Hepatocyte (in vitro differentiated cells): ENCODE measurements at regions not wholly inside any gene's neighbourhood (a gene's known extent, or its start where the extent isn't known, plus 50 kb on each side); places are given as distances from the start of the nearest gene placed in this dataset.

Experiments
- EZH2 ChIP-seq: fragments of 200-600 bp; sonication (generic); IDR thresholded peaks from 2 replicates; pipeline ENCODE4 v1.6.1; 2016; ENCODE audit warnings: antibody characterized with exemption, mild to moderate bottlenecking, borderline replicate concordance
- EZH2phosphoT487 ChIP-seq: fragments of 200-600 bp; sonication (generic); IDR thresholded peaks from one replicate; pipeline ENCODE4 v1.6.1; 2018; ENCODE audit warnings: antibody characterized with exemption, mild to moderate bottlenecking, low read depth, moderate library complexity; ENCODE audit not compliant: unreplicated experiment, severe bottlenecking
- TF ChIP-seq, protein P1 (sequence below): fragments of 200-600 bp; sonication (generic); IDR thresholded peaks from 2 replicates; pipeline ENCODE4 v1.5.1; 2016; ENCODE audit warnings: antibody characterized with exemption, mild to moderate bottlenecking; ENCODE audit not compliant: poor library complexity

DNA sequence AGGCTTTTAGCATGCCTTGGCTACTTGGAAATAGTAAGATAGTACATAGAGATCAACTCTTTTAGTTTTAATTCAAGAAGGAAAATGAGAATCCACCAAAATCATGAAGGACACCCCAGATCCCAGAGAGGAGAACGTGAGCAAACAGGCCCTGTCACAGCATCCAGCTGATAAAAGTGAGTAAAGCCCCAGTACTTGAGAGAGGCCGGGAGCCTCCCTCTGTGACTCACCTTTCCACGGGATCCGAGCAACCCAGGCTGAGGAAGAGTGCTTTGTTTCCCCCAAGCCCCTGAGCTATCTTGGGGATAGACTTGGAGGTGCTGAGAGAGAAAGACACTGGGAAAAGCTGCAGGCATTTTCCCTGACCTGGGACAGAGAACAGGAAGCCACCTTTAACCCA lies 238.6 kb downstream of the DUSP10 start:
- TF ChIP-seq, protein P1, sequence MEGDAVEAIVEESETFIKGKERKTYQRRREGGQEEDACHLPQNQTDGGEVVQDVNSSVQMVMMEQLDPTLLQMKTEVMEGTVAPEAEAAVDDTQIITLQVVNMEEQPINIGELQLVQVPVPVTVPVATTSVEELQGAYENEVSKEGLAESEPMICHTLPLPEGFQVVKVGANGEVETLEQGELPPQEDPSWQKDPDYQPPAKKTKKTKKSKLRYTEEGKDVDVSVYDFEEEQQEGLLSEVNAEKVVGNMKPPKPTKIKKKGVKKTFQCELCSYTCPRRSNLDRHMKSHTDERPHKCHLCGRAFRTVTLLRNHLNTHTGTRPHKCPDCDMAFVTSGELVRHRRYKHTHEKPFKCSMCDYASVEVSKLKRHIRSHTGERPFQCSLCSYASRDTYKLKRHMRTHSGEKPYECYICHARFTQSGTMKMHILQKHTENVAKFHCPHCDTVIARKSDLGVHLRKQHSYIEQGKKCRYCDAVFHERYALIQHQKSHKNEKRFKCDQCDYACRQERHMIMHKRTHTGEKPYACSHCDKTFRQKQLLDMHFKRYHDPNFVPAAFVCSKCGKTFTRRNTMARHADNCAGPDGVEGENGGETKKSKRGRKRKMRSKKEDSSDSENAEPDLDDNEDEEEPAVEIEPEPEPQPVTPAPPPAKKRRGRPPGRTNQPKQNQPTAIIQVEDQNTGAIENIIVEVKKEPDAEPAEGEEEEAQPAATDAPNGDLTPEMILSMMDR: no peak
- TF ChIP-seq EZH2phosphoT487 (no peak), EZH2 (no peak)
